HG02759 (cell line): ENCODE measurements at regions not wholly inside any gene's neighbourhood (a gene's known extent, or its start where the extent isn't known, plus 50 kb on each side); places are given as distances from the start of the nearest gene placed in this dataset.
A peak's percentile ranks its signal among the peaks of the same experiment; 100 is the strongest.
"Not testable (repeated sequence)": the region's sequence is repeated elsewhere in the genome, so short reads cannot be mapped to it uniquely, and the experiment has no call there.

Source experiments
- ATAC-seq: cut with Tn5 transposase; IDR thresholded peaks from one replicate; pipeline ENCODE4 v1.9.1; 2021; ENCODE audit warnings: mild to moderate bottlenecking, moderate library complexity; ENCODE audit not compliant: unreplicated experiment

DNA sequence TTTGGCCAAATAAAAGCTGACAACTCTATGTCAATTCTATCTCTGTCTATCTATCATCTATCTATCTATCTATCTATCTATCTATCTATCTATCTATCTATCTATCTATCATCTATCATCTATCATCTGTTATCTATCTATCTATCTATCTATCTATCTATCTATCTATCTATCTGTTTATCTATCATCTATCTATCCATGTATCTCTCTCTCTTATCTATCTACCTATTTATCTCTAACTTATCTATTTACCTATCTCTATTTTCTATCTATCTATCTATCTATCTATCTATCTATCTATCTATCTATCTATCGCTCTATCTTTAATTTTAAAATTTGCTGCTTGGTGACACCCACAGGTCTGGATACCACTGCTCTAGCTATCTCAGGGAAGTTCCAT, 271.1 kb downstream of the VRK1 start:
- not testable (repeated sequence) for ATAC-seq

DNA sequence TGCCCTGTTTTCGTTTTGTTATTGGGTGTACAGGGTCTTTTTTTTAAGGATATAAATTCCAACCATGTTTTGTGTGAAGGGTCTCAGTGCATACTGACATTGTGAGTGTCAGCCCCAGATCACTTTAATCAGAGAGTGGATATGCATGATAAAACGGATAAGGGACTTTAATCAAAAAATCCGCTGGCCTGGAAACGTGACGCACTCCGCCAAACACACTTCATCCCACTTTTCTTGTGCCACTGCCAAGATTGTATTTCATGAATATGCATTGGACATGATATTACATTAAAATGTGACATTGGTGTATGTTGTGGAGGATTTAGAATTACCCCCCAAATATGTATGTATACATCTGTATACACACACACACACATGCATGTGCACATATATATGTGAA, 273.1 kb downstream of the VRK1 start:
- ATAC-seq: no peak

DNA sequence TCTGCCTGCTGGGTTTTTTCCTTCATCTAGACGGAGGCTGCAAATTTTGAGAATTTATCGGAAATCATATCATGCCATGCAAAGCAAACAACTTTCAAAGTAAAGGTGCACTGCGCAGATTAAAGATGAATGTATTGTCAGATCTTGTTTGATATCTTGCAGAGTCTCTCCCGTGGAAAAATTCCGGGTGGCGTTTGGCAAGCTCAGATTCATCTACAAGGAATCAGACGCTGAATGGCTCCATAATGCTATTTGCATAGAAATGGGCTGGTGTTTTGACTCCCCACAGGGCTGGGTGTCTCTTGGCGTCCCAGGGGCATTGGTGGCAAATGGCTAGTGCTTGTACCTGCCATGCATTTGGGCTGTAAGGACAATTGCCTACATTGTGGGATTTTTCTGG, 274.0 kb downstream of the VRK1 start:
- no peak for ATAC-seq

DNA sequence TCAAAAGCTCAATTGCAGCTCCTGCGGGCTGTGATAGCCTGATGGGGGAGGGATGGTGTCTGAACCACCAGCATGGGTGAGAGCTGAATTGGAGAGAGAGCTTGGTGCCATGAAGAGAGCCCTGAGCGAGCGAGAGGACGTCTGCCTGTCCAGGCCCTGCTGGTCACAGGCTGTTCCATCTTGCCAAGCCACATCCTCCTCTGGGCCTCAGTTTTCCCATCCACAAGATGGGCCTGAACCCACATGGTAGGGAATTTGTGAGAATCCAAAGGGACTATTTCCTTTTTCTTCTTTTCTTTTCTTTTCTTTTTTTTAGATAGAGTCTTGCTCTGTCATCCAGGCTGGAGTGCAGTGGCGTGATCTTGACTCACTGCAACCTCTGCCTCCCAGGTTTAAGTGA, 276.4 kb downstream of the VRK1 start:
- no peak for ATAC-seq

DNA sequence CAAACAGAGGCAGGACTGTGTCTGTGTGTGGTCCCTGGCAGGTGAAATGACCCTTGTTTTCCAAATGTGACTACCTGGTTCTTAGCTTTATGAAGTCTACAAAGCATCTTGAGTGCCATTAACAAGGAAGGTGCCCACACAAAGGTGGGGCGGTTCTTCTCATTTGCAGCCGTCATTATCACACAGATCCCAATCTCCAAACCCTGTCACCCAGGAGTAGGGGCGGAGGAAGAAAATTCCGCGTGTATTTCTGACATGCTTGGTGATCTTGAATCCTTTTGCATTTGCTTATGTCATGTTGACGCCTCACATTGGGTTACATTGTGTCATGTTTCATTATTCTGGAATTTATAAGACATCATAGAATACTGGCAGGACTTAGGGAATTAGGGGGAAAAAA, 277.3 kb downstream of the VRK1 start:
- ATAC-seq: no peak

DNA sequence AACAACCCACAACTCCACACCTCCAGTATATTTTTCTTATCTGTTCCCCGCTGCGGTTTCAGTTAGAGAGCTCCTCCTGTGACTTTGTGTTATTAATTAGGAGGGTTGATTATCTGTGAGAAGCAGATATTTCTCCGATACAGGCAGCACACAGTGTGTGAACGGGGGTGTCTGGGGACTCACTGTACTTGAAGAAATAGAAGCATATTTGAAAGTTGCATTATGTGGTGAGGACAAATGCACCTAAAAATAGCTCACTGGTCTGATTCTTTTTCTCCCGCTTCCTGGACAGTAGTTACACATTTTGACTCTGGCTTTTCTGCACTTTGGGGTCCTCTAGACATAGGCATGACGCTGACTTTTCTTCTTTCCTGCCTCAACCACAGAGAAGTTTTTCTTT, 277.7 kb downstream of the VRK1 start:
- no peak for ATAC-seq

DNA sequence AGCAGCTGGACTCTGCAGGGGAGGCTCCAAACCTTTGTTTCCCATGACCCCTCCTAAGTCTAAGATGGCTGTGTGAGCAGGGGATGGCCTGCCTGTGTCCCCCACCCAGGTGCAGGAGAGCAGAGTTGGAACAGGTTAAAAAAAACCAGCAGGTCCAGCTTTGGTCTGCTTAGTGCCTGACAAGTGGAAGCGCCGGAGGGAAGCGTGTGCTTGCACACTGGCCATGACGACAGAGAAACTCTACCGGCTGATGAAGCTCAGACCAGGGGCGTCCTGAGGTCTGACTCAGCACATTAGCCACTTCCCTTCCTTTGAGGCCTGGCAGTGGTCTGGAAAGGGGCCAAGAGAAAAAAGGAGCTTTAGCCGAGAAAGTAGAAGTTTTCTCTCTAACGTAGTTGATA, 280.1 kb downstream of the VRK1 start:
- ATAC-seq: peak; percentile 72

DNA sequence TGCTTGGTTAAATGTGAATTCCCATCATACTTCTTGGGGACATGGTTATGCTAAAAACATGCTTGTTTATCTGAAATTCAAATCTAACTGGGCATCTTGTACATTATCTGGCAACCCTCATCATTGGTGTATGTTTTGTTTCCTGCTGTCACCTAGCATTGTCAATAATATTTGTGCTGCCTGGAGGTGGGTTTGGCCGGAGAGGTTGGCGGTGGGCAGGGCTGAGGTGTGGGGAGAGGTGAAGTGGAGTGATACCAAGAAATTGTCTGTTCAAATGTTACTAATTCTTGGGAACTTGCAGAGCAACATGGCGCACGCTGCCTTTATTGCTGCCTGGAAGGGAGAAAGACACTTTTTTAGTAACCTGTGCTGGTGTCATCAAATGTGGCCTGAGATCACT, 280.5 kb downstream of the VRK1 start:
- ATAC-seq: peak; percentile 9

DNA sequence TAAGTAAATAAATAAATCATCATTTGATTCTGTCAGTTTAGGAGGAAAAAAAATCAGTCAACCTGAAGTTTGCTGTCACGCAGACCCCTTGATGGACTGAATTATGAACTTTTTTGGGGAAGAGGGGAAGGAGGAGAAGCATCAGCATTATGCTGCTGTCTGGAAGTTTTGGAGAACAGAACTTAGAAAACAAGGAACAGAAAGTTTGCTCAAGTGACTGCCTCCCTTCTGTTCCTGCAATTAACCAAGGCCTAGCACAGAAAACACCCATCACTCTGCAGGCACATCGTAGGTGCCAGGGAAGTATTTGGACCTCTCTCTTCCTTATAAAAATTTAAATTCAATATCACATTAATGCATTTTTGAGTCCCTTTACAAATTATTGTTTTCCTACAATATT, 283.8 kb downstream of the VRK1 start:
- ATAC-seq: no peak

DNA sequence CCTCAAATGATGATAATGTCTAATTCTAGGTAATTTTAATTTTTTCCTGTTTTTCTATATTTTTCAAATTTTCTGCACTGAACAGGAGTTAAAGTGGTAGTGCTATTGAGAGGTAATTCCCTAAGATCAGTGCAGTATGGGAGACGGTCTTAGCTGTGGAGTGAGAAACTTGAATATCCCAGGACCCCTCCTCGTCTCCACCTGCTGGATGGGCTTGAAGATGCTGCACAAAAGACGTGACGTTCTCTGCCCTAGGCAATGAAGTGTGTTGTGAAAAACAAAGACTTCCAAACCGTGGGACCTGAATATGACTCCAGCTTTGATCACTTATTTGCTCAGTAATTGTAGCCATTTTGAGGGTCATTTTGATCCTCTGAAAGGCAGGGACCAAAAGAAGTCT, 298.1 kb downstream of the VRK1 start:
- ATAC-seq: no peak

DNA sequence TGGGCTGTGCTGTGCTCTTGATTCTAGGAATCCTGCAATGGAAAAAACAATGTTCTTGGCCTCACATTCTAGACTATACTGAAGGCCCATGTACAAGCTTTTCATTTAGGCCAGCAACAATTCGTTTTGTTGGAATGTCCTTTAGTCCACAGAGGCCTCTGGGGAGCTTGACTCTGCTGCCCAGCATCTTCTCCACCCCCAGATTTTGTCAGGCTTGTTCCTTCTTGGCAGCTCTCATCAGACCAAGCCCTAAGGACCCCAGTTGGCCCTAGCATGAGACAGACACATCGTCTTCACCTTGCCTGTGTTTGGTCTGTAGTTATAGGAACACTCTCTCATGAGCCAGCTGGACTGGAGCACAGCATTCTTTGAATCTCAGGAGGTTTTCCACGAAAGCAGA, 300.1 kb downstream of the VRK1 start:
- ATAC-seq: no peak

DNA sequence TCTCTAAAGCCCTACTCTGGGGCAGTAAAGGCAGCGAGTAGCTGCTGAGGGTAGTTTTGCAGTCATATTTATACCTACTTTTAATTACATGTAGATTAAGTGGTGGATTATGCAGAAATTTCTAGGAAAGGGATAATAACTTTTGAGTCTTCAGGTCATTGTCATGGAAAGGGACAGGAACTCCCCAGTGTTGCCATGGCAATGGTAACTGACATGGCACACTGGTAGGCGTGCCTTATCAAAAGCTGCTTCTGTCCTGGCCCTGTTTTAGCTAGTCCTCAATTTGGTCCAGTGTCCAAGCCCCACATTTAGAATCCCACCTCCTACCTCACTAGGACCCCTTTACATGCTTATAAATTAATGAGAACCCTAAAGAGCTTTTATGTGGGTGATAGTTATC, 303.1 kb downstream of the VRK1 start:
- no peak for ATAC-seq

DNA sequence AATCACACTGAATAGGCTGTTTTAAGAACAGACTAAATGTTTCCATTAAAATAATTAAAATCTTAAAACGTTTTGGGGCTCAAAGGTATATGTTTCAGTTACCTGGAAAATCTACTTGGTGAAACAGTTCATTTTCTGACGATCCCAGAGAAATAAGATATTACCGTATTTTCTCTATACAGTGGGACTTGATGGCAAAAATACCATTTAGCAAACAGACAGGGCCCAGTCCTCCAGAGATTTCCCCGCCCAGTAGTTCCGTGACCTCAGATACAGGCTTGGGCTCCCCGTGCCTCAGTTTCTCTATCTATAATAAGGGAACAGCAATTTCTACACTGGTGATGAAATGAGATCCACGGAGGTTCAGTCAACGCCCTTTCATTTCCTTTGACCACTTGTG, 304.4 kb downstream of the VRK1 start:
- no peak for ATAC-seq

DNA sequence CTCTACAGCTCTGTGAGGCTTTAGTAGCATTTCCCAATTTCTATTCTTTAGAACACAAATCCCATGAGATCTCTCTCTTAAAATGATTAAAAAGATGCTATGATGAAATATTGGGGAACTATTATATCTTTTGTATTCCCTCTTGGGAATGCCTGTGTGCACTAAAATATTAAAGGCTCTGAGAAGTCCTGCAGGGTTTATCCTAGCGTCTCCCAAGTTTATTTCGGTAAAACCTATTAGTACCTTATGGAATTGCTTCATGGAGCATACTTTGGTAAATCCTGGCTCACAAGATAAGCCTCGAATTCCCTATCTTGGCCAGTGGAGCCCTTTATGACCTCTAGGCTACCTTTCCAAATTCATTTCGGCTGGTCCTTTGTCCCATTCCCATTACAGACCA, 306.8 kb downstream of the VRK1 start:
- ATAC-seq: no peak

DNA sequence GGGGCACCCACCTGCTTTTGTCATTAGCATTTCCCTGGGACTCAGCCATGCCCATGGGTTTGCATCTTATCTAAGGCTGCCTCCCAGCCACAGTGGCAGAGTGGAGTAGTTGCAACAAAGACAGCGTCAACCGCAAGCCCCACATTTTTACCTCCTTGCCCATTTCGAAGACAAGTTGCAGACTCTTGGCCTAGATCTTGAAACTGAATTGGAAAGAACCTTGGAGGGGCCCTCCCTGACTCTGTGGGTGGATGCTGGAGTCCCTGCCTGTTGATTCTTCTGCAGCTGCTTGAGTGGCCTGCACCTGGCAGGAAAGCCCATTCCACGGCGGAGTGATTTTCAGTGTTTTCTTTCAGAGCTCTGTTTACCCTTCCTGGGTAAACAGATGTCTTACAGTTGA, 309.0 kb downstream of the VRK1 start:
- no peak for ATAC-seq

DNA sequence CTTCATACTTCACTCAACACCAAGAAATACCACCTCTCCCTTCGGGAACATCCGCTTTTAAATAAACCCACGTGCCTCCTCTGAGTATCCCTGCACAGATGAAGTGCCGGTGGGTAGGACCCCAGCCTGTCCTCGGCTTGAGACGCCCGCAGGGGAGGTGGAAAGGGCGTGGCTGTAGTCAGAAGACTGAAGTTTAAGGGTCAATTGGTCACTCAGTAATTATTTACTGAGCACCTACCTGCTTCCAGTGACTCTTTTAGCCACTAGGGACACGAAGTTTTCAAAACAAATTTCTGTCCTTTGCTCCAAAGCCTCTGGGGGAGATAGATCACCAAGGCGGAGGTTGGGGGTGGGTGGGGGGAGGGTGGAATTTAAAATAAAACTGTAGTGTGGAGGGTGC, 309.4 kb downstream of the VRK1 start:
- ATAC-seq: no peak

DNA sequence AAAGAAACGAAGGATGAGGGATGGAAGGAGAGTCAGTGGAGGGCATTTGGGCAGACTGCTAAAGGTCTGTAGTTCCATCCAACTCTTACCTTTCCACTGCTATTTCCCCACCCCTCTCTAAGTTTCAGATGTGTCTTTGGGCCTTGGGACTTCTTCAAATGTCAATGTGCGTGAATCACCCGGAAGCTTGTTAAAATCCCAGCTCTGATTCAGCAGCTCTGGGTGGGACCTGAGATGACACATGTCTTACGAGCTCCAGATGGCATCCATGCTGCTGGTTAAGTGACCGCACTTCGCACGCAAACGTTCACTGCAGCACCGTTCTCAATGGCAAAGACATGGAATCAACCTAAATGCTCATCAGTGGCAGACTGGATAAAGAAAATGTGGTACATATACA, 309.9 kb downstream of the VRK1 start:
- no peak for ATAC-seq

DNA sequence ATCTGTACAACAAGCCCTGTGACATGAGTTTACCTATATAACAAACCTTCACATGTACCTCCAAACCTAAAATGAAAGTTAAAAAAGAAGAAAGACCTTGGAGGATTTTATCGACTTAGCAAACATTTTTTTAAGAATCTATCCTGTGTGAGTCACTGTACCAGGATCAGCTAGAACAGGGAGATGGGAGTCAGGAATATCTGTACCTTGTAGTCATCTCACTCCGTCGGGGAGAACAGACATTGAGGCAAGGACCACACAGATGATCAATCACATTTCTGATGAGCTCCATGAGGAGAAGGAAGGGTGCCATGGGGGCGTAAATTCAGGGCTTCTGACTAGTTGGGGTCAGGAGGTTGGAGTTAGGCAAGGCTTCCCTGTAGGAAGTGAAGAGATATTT, 310.6 kb downstream of the VRK1 start:
- no peak for ATAC-seq

DNA sequence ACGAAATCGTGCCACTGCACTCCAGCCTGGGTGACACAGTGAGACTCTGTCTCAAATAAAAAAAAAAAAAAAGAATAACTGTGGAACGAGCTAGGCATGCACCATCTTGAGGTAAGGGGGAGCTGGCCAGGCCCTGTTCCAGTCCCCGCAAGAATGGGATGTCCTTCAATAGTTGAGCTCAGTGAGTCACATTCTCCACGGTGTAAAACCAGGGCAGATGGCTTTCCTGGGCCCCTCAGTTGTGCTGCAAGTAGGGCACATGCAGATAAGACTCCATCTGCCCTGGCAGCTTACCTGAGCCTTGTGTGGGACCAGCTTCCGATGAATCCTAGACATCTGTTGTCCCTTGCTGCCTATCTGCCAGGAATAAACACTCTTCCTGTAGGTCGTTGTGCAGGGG, 312.1 kb downstream of the VRK1 start:
- ATAC-seq: no peak

DNA sequence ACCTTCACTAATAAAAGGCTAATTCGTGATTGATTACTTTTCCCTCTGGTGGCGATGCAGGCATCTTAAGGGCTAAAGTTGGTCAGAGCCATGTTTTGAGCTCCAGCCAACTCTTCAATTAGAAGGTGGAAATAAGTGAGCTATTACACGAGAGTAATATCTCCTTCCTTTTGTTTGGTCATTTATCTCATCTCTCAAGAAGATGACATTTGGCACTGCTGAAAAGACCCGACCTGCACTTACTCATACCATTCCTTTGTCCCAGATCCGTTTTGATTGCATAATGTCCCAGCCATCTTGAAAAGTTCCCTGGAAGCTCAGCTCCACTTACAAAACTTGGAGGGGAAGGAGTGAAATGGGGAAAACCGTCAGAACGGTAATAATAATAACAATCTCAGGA, 316.2 kb downstream of the VRK1 start:
- ATAC-seq: no peak

DNA sequence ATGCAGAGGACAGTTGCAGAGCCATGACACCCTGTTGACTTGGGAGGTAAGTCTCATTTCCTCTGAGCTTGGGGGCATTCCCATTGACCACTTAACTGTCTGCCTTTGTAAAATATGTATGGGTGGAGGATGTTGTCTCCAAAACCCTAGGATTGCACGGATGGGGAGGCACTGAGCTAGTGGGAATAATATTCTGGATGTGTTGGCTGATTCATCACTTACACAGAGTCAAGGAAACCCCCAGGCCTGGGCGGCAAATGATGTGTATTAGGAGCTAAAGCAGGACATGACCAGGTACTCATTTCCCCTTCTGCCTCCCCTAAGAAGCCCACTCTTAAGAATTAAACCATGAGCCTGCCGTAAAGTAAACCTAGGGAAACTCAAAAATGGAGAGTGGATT, 319.4 kb downstream of the VRK1 start:
- ATAC-seq: no peak

DNA sequence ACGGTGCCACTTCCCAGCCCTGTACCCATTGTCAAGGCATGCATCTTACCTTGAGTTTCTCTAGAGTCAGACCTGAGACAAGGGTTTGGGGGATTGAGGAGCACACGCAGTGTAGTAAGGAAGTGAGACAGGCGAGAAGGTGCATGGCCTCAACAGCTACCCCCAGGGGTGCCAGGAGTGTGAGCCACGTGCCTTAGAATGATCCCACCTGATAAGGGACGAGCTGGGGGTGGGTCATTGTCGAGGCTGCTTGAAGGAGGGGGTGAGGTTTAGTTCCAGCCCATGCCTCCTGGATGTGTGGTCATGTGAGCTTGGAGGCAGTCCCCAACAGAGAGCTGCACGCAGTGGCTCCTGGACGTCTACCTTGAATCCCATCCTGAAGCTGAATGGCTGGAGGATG, 320.5 kb downstream of the VRK1 start:
- no peak for ATAC-seq

DNA sequence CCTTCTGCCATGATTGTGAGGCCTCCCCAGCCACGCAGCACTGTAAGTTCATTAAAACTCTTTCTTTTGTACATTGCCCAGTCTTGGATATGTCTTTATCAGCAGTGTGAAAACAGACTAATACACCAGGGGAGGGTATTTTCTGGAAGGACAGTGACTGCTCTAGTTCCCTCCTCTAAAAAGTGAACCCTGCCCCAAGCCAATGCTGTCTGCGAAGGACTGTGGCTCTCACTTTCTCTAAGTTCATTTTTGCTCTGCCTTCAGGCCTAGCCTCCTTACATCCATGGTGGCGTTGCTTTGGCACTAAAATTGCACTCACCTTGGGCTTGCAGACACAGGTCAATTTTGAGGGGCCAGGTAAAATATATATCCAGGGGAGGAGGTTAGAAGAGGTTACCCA, 323.0 kb downstream of the VRK1 start:
- no peak for ATAC-seq

DNA sequence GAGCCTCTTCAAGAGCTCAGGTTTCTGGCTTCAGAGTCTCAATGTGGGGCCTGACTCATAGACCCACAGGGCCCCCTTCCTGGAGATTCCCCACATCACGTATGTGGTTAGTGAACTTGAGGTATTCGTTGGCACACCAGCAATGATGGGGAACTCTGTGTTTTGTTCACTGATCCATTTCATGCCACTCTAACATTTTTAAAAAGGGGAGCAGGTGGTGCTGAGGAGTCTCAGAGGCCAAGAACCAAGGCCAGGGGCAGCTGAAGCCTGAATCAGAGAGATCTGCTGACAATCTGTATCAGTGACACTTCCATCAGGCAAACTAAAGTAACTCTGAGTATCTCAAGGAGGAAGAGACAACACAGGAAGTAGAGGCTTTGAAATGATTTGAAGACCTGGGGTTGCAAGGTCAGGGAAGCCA, 323.4 kb downstream of the VRK1 start:
- ATAC-seq: peak; percentile 76
